PC-3 (cell line): ENCODE measurements at regions not wholly inside any gene's neighbourhood (a gene's known extent, or its start where the extent isn't known, plus 50 kb on each side); places are given as distances from the start of the nearest gene placed in this dataset.

ENCODE experiments used
- ATAC-seq: fragments of 200-7000 bp; cut with Tn5 transposase; 2 replicates; pipeline ENCODE4 v1.9.1; 2020; ENCODE audit warnings: mild to moderate bottlenecking, moderate library complexity
- BruUV-seq: library from RNA; stranded (reverse); fragments of 400-500 nt; replicated peaks from 2 replicates; lab custom pipeline; 2021; lab: Mats Ljungman, UMichigan
- CTCF ChIA-PET: fragments of 300-600 bp; sonication (Branson Sonifier 250); formaldehyde crosslinking; loops from one replicate; lab custom pipeline; 2022; ENCODE audit warnings: antibody characterized with exemption; lab: Charles Lee
- POLR2A ChIA-PET: fragments of 300-600 bp; sonication (Branson Sonifier 250); formaldehyde crosslinking; loops from one replicate; lab custom pipeline; 2022; ENCODE audit warnings: antibody characterized with exemption; ENCODE audit not compliant: unreplicated experiment; lab: Charles Lee
- DNase-seq: peaks from one replicate; pipeline ENCODE4 v3.0.0-alpha.2; 2015
- H2AFZ ChIP-seq: fragments of 300-600 bp; sonication (generic); 2 replicates; pipeline ENCODE4 v1.6.0; 2016; ENCODE audit warnings: antibody characterized with exemption, low read length
- H3F3A ChIP-seq: fragments of 300-600 bp; sonication (generic); one replicate; pipeline ENCODE4 v1.6.0; 2017; ENCODE audit warnings: antibody characterized with exemption, low read length, control low read depth, mild to moderate bottlenecking; ENCODE audit not compliant: unreplicated experiment
- H3K27ac ChIP-seq: fragments of 300-600 bp; sonication (generic); 2 replicates; pipeline ENCODE4 v1.5.1; 2016; ENCODE audit warnings: mild to moderate bottlenecking, low read length
- H3K27me3 ChIP-seq: fragments of 300-600 bp; sonication (generic); 2 replicates; pipeline ENCODE4 v1.6.1; 2016; ENCODE audit warnings: low read length, mixed read lengths
- H3K36me3 ChIP-seq: fragments of 300-600 bp; sonication (generic); 2 replicates; pipeline ENCODE4 v1.6.1; 2016; ENCODE audit warnings: low read depth, mixed run types, low read length, mixed read lengths
- H3K4me1 ChIP-seq: fragments of 300-600 bp; sonication (generic); 2 replicates; pipeline ENCODE4 v1.5.1; 2016; ENCODE audit warnings: low read length; ENCODE audit not compliant: insufficient read depth
- H3K4me2 ChIP-seq: fragments of 300-600 bp; sonication (generic); 2 replicates; pipeline ENCODE4 v1.6.0; 2016; ENCODE audit warnings: low read length
- H3K4me3 ChIP-seq: fragments of 300-600 bp; sonication (generic); 2 replicates; pipeline ENCODE4 v1.5.1; 2016; ENCODE audit warnings: mild to moderate bottlenecking, low read length, mixed read lengths
- H3K79me2 ChIP-seq: fragments of 300-600 bp; sonication (generic); 2 replicates; pipeline ENCODE4 v1.6.1; 2017; ENCODE audit warnings: low read length, mixed read lengths
- H3K9ac ChIP-seq: fragments of 300-600 bp; sonication (generic); 2 replicates; pipeline ENCODE4 v1.6.0; 2016; ENCODE audit warnings: mild to moderate bottlenecking, low read length
- H3K9me2 ChIP-seq: fragments of 300-600 bp; sonication (generic); replicated peaks from 2 replicates; pipeline ENCODE4 v1.6.1; 2016; ENCODE audit warnings: mixed run types, low read length, mixed read lengths
- H3K9me3 ChIP-seq: fragments of 300-600 bp; sonication (generic); 2 replicates; pipeline ENCODE4 v1.6.1; 2016; ENCODE audit warnings: low read length, mixed read lengths
- H4K20me1 ChIP-seq: fragments of 300-600 bp; sonication (generic); 2 replicates; pipeline ENCODE4 v1.6.1; 2016; ENCODE audit warnings: low read length, mixed read lengths
- CTCF ChIP-seq: fragments of 300-600 bp; sonication (generic); conservative IDR thresholded peaks from 2 replicates; pipeline ENCODE4 v1.5.1; 2017; ENCODE audit warnings: antibody characterized with exemption, low read depth, mild to moderate bottlenecking, low read length
- EZH2 ChIP-seq: fragments of 300-600 bp; sonication (generic); IDR thresholded peaks from one replicate; pipeline ENCODE4 v1.6.1; 2017; ENCODE audit warnings: antibody characterized with exemption, mild to moderate bottlenecking, low read length; ENCODE audit not compliant: unreplicated experiment
- EZH2phosphoT487 ChIP-seq: fragments of 300-600 bp; sonication (generic); IDR thresholded peaks from 2 replicates; pipeline ENCODE4 v1.6.1; 2018; ENCODE audit warnings: mild to moderate bottlenecking, antibody characterized with exemption, low read length, borderline replicate concordance
- intact Hi-C: fragments of 100-400 bp; cut with micrococcal nuclease; formaldehyde crosslinking; loops from 2 replicates; pipeline ENCODE4 v1.9.0; 2023

DNA sequence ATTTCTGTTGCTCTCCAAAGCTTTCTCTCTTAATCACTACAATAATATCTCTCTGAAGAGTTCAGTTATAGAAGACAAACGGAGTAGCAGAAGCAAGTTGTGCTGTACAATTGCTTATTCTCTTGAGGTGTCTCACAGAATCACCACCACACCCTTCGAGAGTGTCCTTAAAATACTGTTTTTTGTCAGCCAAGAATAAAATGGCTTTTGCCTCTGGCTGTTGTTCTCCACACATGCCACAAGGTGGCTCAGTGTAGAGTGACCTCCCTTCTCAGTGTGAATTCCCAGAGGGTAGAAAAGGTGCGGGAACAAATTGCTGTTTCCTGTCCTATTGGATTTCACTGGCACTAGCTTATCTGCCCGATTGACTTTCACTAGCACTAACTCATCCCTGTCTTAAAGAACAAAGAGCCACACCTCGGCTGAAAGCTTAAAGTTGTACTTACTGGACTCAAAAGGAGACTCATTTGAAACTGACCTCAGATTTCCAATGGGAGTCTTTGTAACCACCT is 134.2 kb upstream of the SATB1 start:
- ChIA-PET CTCF (interaction anchor here (0.5 to 2.1 kb wide), 3 partner anchors 13 to 201 kb away, joined by 4 to 8 read pairs (median 4); no protein-coding TSS in a partner anchor), POLR2A (interaction anchor here (0.6 kb wide), 1 partner anchor 13 kb away, joined by 3 read pairs; no protein-coding TSS in a partner anchor)
- Histone ChIP-seq H3K36me3 (no peaks in the 10 kb centered on the region), H3K79me2 (no peaks in the 10 kb centered on the region), H3K9me3 (no peaks in the 10 kb centered on the region), H3K9me2 (no peaks in the 10 kb centered on the region), H3K27me3 (no peaks in the 10 kb centered on the region), H3K27ac (peak overlapping the region; percentile 21), H3F3A (no peaks in the 10 kb centered on the region), H3K4me3 (no peak overlapping the region), H2AFZ (peak overlapping the region; percentile 79), H3K9ac (0 out of 2 replicates have a peak overlapping the region, but pooled peaks have one; percentile 3), H3K4me2 (peak overlapping the region; percentile 45), H3K4me1 (peaks cover 53% of the 10 kb centered on the region), H4K20me1 (no peaks in the 10 kb centered on the region)
- intact Hi-C loops: loop anchor here (1.0 kb wide), 3 partner anchors 113 to 429 kb away; no protein-coding TSS in a partner anchor
- ATAC-seq (peak; percentile 47), DNase-seq (peak; percentile 82)
- BruUV-seq: no TSS peak
- TF ChIP-seq EZH2 (no peak), CTCF (peak; percentile 89)

DNA sequence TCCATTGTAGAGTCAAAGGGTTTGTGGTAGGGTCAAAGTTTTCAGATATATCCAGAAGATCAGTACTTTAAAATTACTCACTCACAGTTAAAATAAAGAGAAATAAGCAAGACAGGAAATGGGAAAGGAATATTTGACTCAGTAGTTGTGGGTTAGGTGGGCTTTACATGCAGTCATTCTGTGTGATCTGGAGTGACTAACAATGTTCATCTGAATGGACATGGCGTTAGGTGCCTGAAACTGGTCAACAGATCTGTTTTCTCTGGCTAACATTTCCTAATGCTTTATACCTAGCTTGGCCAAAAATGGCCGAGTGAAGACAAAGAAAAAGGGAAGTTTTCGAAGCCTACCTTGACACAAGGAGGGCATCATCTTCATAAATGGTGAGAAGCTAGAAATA is 133.4 kb upstream of the SATB1 start:
- TF ChIP-seq EZH2phosphoT487: no peak
- no peak for TF ChIP-seq EZH2
- TF ChIP-seq CTCF: no peak
- no peak for ATAC-seq
- H3K4me3 ChIP-seq: no peak overlapping the region
- no peak for DNase-seq
- H3K36me3 ChIP-seq: no peaks in the 10 kb centered on the region
- no peaks in the 10 kb centered on the region for H3K27me3 ChIP-seq
- no peaks in the 10 kb centered on the region for H3K9me3 ChIP-seq
- H3K9ac ChIP-seq: no peak overlapping the region
- H2AFZ ChIP-seq: no peak overlapping the region
- intact Hi-C loops: no loop called here
- BruUV-seq: no TSS peak
- H3K27ac ChIP-seq: no peak overlapping the region
- no peaks in the 10 kb centered on the region for H3K79me2 ChIP-seq
- ChIA-PET POLR2A (no interaction called here), CTCF (interaction anchor here (2.1 kb wide), 1 partner anchor 199 kb away, joined by 8 read pairs; no protein-coding TSS in a partner anchor)
- no peaks in the 10 kb centered on the region for H3F3A ChIP-seq
- peaks cover 53% of the 10 kb centered on the region for H3K4me1 ChIP-seq
- H4K20me1 ChIP-seq: no peaks in the 10 kb centered on the region
- H3K4me2 ChIP-seq: no peak overlapping the region
- no peaks in the 10 kb centered on the region for H3K9me2 ChIP-seq

- Histone ChIP-seq H3K9me3 (no peaks in the 10 kb centered on the region), H3F3A (no peaks in the 10 kb centered on the region), H3K9me2 (no peaks in the 10 kb centered on the region), H3K4me1 (peaks cover 43% of the 10 kb centered on the region), H3K9ac (peak overlapping the region; percentile 11; the same call in 1 of the 2 replicates), H3K4me3 (no peak overlapping the region), H3K4me2 (no peak overlapping the region), H3K27me3 (no peaks in the 10 kb centered on the region), H2AFZ (no peak overlapping the region), H3K79me2 (no peaks in the 10 kb centered on the region), H3K27ac (peak overlapping the region; percentile 95), H4K20me1 (no peaks in the 10 kb centered on the region), H3K36me3 (no peaks in the 10 kb centered on the region)
- ChIA-PET POLR2A (no interaction called here), CTCF (no interaction called here)
- no peak for ATAC-seq
- no peak for DNase-seq
- intact Hi-C loops: no loop called here
- TF ChIP-seq EZH2phosphoT487: no peak
- TF ChIP-seq EZH2: no peak
- no peak for TF ChIP-seq CTCF
- BruUV-seq: no TSS peak
These were observed 132.1 kb upstream of the SATB1 start for GRCh38 chr3:18557216-18557615.
